ENCODE measurements at regions not wholly inside any gene's neighbourhood (a gene's known extent, or its start where the extent isn't known, plus 50 kb on each side); places are given as distances from the start of the nearest gene placed in this dataset.
"Not testable (repeated sequence)": the region's sequence is repeated elsewhere in the genome, so short reads cannot be mapped to it uniquely, and the experiment has no call there.

DNA sequence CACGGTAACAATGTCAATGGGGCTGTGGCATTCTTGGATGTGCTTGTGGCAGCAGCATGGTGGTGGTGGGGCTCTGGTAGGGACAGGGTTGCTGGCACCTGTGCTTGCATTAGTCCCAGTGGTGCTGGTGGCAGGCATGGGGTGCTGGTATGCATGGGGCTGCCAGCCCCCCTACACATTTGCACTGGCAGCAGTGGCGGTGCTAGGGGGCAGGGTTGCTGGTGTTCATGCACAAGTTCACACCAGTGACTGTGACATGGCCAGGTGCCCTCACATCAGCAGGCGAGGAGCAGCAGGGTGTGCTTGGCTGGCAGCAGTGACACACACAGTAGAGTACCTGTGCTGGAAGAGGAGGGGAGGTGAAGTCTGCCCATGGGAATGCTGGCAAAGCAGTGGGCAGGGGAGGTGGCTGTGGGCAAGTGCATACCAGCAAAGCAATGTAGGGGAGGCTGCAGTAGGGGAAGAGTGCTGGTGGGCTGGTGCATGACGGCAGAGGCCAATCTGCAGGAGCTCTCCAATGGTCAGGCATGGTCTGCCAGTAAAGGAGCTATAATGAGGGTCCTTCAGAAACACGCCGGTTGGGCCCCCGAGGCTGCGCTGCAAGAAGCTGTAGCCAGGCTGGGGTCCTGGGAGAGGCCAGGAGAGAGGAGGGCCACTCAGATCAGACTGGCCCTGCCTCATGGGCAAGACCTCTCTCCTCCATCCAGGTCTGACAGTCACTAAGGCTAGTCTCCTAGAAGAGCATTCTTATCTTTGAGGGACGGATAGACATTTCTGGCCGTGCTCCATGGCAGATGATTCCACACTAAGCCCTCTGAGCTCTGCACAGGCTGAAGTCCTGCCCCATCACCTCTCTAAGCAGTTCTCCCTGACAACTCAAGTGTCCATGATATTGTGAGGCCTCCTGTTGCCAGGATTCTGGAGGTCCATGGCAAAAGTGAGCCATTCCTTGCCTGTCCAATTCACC is 406.4 kb downstream of the SEMA3D start:
- Mint-ChIP-seq H3K27me3 (no peaks in the 10 kb centered on the region), H3K36me3 (ENCODE audit: low read depth) (no peaks in the 10 kb centered on the region), H3K9me3 (peaks cover 10% of the 10 kb centered on the region), H3K4me1 (no peaks in the 10 kb centered on the region), H3K27ac (no peak overlapping the region), H3K4me3 (no peak overlapping the region)
- DNase-seq, result no peak
- ATAC-seq, result no peak

DNA sequence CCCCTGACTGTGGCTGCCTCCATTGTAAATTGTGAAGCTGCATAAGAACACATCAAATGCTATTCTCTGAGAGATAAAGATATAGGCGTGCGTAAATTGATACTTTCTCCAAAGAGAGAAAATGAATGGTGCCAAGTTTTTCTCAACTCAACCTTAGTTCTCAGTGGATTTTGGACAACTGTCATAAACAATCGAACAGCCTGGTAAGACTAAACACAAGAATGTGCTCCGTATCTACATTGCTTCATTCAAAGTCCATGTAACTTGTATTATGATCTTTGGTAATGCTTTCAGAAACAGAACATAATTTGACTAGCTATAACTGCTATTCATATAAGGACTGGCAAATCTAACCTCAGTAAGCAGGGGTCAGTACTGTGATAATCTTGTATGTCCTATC is 429.1 kb downstream of the SEMA3D start:
- H3K9me3 Mint-ChIP-seq, result no peaks in the 10 kb centered on the region
- no peak overlapping the region for H3K4me3 Mint-ChIP-seq
- H3K27ac Mint-ChIP-seq, result no peak overlapping the region
- ATAC-seq (no peak), DNase-seq (no peak)
- no peaks in the 10 kb centered on the region for H3K36me3 Mint-ChIP-seq (ENCODE audit: low read depth)
- no peaks in the 10 kb centered on the region for H3K4me1 Mint-ChIP-seq
- H3K27me3 Mint-ChIP-seq, result no peaks in the 10 kb centered on the region

DNA sequence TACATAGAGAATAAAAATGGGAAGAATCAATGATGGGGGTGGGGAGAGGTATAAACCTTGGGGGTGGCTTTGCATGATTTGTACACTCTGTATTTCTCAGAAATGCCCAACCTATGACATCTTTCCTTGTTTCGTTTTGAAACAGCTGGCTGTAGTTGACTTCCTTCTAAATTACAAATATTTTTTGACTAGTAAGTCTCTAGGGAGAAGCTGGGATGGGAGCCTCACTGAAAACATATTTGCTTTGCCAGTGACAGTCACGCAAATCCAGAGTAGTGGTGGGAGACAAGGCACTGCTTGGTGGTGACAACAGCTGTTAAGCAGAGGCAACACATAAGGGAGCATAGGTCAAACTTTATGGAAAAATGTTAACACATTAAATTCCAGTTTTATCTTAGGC is 440.5 kb downstream of the SEMA3D start:
- no peak overlapping the region for H3K4me3 Mint-ChIP-seq
- no peaks in the 10 kb centered on the region for H3K4me1 Mint-ChIP-seq
- H3K27ac Mint-ChIP-seq, result no peak overlapping the region
- no peaks in the 10 kb centered on the region for H3K9me3 Mint-ChIP-seq
- DNase-seq (no peak), ATAC-seq (no peak)
- no peaks in the 10 kb centered on the region for H3K36me3 Mint-ChIP-seq (ENCODE audit: low read depth)
- no peaks in the 10 kb centered on the region for H3K27me3 Mint-ChIP-seq

DNA sequence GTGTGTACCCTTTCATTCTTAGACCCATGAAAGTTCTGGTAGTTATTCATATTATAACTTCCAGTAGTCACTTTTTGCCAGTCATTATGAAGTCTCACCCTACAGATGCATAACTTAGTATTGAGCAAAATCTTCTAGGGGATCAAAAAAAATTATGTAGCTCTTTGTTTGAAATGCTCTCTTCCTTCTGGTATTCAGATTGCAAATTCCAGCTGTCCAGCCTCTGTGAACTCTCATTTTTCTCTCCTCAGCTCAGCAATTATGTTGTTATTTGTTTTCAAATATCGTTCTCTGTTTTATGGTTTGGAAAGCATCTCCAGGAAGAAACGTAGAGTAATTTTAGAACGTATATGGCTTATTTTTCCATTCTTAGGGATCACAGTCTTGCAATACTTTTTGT is 442.5 kb downstream of the SEMA3D start:
- H3K36me3 Mint-ChIP-seq (ENCODE audit: low read depth), result no peaks in the 10 kb centered on the region
- ATAC-seq, result no peak
- H3K9me3 Mint-ChIP-seq, result no peaks in the 10 kb centered on the region
- no peaks in the 10 kb centered on the region for H3K27me3 Mint-ChIP-seq
- H3K27ac Mint-ChIP-seq, result no peak overlapping the region
- no peak overlapping the region for H3K4me3 Mint-ChIP-seq
- no peaks in the 10 kb centered on the region for H3K4me1 Mint-ChIP-seq
- DNase-seq, result no peak

DNA sequence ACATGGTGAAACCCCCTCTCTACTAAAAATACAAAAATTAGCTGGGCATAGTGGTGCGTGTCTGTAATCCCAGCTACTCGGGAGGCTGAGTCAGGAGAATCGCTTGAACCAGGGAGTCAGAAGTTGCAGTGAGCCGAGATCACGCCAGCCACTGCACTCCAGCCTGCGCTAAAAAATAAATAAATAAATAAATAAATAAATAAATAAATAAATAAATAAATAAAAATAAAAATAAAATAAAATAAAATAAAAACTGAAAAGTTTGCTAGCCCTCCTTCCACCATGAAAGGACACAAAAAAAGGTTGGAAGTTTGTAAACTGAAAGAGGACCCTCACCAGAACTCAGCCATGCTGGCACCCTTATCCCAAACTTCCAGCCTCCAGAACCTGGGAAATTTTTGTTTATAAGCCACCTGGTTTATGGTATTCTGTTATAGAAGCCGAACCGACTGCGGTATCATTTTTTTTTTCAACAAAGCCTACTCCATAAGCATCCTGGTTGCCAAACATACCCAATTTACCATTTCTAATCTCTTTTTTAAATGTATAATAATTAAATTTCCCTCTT is 448.2 kb downstream of the SEMA3D start:
- H3K4me3 Mint-ChIP-seq, result no peak overlapping the region
- no peaks in the 10 kb centered on the region for H3K4me1 Mint-ChIP-seq
- no peaks in the 10 kb centered on the region for H3K27me3 Mint-ChIP-seq
- DNase-seq (no peak), ATAC-seq (no peak)
- no peak overlapping the region for H3K27ac Mint-ChIP-seq
- H3K9me3 Mint-ChIP-seq, result no peaks in the 10 kb centered on the region
- no peaks in the 10 kb centered on the region for H3K36me3 Mint-ChIP-seq (ENCODE audit: low read depth)

DNA sequence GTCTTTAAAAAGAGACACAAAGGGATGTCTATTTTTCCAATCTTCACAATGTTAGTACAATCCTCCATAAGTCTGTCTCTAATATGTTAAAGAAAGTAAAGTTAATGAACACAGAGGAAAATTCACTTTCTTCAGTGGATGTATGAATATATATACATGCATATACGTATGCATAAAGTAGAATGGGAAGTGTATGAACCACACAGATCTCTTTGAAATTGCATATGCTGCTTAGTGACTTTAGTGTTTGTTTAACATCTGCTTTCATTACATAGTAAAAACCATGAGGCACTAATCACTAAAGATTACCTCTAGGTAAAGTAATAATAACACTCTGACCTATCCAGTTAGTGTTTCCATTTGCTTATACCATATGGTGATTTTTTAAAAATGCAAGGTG is 451.2 kb downstream of the SEMA3D start:
- peaks cover 10% of the 10 kb centered on the region for H3K9me3 Mint-ChIP-seq
- H3K4me1 Mint-ChIP-seq, result no peaks in the 10 kb centered on the region
- no peak overlapping the region for H3K27ac Mint-ChIP-seq
- H3K36me3 Mint-ChIP-seq (ENCODE audit: low read depth), result no peaks in the 10 kb centered on the region
- no peak overlapping the region for H3K4me3 Mint-ChIP-seq
- no peak for ATAC-seq
- no peaks in the 10 kb centered on the region for H3K27me3 Mint-ChIP-seq
- DNase-seq, result no peak

DNA sequence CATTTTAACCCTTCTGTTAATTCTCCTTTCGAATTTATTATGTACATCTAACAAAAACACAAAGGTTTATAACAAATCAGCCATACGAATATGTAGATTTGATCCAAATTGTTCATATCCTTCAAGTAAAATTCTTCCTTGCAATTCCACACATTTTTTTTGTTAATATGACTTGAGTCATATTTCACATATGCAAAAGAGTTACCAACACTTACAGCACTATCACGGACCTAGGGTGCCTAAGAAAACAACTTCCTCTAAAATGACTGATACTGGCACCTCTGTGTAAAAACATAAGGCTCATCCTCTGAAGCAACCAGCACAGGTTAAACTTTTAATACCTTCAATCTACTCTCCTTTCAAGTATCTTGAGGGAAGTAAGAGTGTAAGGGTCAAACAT is 451.8 kb downstream of the SEMA3D start:
- Mint-ChIP-seq H3K9me3 (peaks cover 10% of the 10 kb centered on the region), H3K4me1 (no peaks in the 10 kb centered on the region), H3K4me3 (no peak overlapping the region), H3K27me3 (no peaks in the 10 kb centered on the region), H3K36me3 (ENCODE audit: low read depth) (no peaks in the 10 kb centered on the region), H3K27ac (no peak overlapping the region)
- DNase-seq, result no peak
- ATAC-seq, result no peak

DNA sequence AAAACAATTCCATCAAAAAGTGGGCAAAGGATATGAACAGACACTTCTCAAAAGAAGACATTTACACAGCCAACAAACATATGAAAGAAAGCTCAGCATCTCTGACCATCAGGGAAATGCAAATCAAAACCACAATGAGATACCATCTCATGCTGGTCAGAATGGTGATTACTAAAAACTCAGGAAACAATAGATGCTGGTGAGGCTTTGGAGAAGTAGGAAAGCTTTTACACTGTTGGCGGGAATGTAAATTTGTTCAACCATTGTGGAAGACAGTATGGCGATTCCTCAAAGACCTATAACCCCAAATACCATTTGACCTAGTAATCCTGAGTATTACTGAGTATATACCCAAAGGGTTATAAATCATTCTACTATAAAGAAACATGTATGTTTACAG is 452.9 kb downstream of the SEMA3D start:
- H3K4me1 Mint-ChIP-seq; ATAC-seq; H3K27me3 Mint-ChIP-seq; H3K36me3 Mint-ChIP-seq (ENCODE audit: low read depth); H3K4me3 Mint-ChIP-seq; DNase-seq; H3K27ac Mint-ChIP-seq: not testable (repeated sequence)
- H3K9me3 Mint-ChIP-seq, result peaks cover 10% of the 10 kb centered on the region

DNA sequence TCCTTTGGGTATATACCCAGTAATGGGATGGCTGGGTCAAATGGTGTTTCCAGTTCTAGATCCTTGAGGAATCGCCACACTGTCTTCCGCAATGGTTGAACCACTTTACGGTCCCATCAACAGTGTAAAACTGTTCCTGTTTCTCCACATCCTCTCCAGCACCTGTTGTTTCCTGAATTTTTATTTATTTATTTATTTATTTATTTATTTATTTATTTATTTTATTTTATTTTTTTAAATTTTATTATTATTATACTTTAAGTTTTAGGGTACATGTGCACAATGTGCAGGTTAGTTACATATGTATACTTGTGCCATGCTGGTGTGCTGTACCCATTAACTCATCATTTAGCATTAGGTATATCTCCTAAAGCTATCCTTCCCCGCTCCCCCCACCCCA is 456.0 kb downstream of the SEMA3D start:
- H3K27ac Mint-ChIP-seq; DNase-seq; H3K36me3 Mint-ChIP-seq (ENCODE audit: low read depth); H3K4me1 Mint-ChIP-seq; H3K27me3 Mint-ChIP-seq; ATAC-seq; H3K4me3 Mint-ChIP-seq: not testable (repeated sequence)
- H3K9me3 Mint-ChIP-seq, result peaks cover 10% of the 10 kb centered on the region

DNA sequence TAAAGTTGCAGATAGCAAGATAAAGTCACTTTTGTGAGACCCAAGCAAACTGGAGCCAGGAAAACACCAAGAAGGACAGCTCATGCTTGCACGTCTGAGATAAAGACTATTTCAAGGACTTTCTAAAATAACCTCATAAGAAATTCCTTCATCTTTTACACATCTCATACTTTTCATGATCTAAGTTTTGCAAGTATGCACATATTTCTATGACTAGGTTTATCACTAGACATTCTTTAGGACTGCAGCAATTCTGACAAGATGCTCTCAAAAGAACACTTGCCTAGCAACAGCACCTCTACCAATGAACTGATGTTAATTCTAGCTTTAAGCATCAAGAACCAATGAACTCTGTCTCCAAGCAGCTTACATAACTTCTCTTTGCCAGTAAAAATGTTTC is 457.6 kb downstream of the SEMA3D start:
- no peak overlapping the region for H3K27ac Mint-ChIP-seq
- no peak overlapping the region for H3K4me3 Mint-ChIP-seq
- ATAC-seq (no peak), DNase-seq (no peak)
- peaks cover 10% of the 10 kb centered on the region for H3K9me3 Mint-ChIP-seq
- no peaks in the 10 kb centered on the region for H3K36me3 Mint-ChIP-seq (ENCODE audit: low read depth)
- H3K4me1 Mint-ChIP-seq, result no peaks in the 10 kb centered on the region
- no peaks in the 10 kb centered on the region for H3K27me3 Mint-ChIP-seq

DNA sequence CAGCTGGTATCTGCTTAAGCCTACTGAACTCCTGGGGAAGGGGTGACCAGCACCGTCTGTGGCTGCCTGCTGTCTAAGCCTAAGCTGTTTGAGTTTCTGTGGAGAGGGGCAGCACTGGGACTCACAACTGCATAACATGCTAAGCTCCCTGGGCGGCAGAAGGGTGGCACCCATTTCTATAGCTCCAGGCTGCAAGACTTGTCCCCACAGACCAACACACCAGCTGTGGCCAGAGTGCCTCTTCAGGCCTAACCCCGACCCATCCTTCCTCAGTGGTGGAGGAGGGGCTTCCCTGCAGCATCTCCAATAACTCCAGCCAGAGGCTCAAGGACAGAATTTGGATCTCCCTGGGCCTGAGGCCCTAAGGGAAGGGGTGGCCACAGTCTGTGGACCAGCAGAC is 464.1 kb downstream of the SEMA3D start:
- H3K9me3 Mint-ChIP-seq, result no peaks in the 10 kb centered on the region
- H3K27me3 Mint-ChIP-seq, result peaks cover 1% of the 10 kb centered on the region
- no peak overlapping the region for H3K4me3 Mint-ChIP-seq
- ATAC-seq, result no peak
- H3K27ac Mint-ChIP-seq, result no peak overlapping the region
- H3K36me3 Mint-ChIP-seq (ENCODE audit: low read depth), result no peaks in the 10 kb centered on the region
- DNase-seq, result no peak
- H3K4me1 Mint-ChIP-seq, result no peaks in the 10 kb centered on the region

DNA sequence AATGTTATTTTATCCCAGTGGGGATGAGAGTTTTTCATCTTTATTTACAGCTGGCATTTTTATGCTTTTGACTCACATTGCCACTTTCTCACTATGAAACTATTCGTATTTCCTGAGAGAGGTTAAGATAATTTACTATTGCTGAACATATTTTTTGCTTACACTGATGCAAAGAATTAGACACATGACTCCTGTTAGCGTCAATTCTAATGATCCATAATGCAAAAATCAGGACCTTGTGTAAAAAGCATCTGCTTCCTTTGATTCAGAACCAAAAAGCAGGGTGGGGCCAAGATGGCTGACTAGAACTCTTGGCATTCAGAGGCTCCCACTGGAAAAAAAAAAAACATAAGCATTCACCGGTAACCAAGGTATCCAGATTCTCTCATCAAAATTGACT is 464.8 kb downstream of the SEMA3D start:
- Mint-ChIP-seq H3K9me3 (no peaks in the 10 kb centered on the region), H3K27me3 (peaks cover 1% of the 10 kb centered on the region), H3K4me3 (no peak overlapping the region), H3K27ac (no peak overlapping the region), H3K36me3 (ENCODE audit: low read depth) (no peaks in the 10 kb centered on the region), H3K4me1 (no peaks in the 10 kb centered on the region)
- DNase-seq (no peak), ATAC-seq (no peak)

DNA sequence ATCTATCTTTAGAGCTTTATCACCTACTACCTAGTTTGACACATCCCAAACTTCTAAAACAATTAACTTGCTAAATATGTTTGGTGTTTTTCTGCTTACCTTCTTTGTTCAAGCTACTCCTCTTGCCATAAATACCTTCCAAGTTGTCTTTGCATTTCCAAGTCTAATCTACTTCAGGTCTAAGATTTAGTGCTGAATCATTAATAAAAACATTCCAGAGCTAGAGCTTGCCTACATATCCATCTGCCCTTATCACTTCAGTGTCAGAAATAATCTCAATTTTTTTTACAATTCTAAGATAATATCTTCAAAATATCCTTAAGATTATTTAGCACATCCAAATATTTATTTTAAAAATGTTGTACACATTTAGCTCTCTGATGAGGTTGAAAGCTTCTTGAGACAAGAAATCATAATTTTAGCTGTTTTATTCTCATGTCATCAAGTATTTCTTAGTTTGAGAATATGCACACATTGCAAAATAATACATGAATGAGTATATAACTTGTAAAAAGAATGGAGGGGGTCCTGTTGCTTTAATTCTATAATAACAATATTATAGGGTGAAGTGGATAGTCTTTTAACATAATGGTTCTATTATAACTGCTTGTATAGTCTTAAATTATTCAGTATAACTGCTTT is 466.3 kb downstream of the SEMA3D start:
- Mint-ChIP-seq H3K36me3 (ENCODE audit: low read depth) (no peaks in the 10 kb centered on the region), H3K9me3 (no peaks in the 10 kb centered on the region), H3K27ac (no peak overlapping the region), H3K4me3 (no peak overlapping the region), H3K27me3 (peaks cover 1% of the 10 kb centered on the region), H3K4me1 (no peaks in the 10 kb centered on the region)
- DNase-seq (no peak), ATAC-seq (no peak)

DNA sequence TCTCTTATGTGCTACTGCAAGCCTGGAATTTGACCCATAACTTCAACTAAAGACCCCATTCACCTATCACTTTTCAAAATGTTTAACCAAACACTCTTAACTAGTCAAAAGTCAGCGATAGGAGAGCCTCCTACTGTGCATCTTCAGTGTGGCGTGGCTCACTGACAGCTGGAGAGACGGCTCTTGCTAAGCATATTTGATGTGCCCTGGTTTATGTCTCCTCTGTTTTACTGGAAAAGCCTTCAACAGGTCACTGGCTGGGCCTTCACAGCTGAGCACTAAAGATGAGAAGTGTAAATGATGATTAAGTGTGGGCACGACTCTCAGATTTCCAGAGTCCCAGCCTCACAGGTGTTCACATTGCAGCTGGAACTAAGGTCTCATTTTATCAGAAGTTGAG is 472.1 kb downstream of the SEMA3D start:
- Mint-ChIP-seq H3K4me1 (no peaks in the 10 kb centered on the region), H3K27ac (no peak overlapping the region), H3K27me3 (no peaks in the 10 kb centered on the region), H3K4me3 (no peak overlapping the region), H3K36me3 (ENCODE audit: low read depth) (no peaks in the 10 kb centered on the region), H3K9me3 (no peaks in the 10 kb centered on the region)
- ATAC-seq (no peak), DNase-seq (no peak)

All from activated naive CD8-positive, alpha-beta T cell treated with anti-CD3 and anti-CD28 coated beads, Interleukin-2, amount 50 U/mL, for 24 hours (primary cell).